ENCODE measurements at regions not wholly inside any gene's neighbourhood (a gene's known extent, or its start where the extent isn't known, plus 50 kb on each side); places are given as distances from the start of the nearest gene placed in this dataset.

DNA sequence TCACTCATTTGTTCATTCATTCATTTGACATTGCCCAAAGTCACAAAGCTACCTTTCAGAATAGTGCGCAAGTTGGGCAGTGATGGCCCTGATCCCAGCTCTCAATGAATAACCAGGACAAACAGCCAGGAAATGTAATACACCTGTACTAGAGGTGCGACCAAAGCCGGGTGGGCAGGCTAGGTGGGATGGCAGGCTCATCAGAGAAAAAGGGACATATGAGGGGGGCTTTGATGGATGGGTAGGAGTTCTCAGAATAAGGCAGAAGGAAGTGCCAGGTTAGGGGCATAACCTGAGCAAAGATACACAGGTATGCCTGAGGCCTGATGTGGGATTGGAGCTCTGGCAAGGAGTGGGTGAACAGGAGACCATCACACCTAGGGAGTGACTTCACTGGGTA, 53.4 kb upstream of the SMAD6 start:
- no peak overlapping the region for H3K4ac ChIP-seq (replicated peaks; ENCODE audit: insufficient read length, low read depth, low read length)
- POLR2A ChIA-PET (ENCODE audit: partially characterized antibody), result interaction anchor here (1.0 to 1.5 kb wide), 3 partner anchors 14 to 57 kb away, joined by 3 to 7 read pairs (median 5); no protein-coding TSS in a partner anchor
- no peaks in the 10 kb centered on the region for H3K23me2 ChIP-seq (ENCODE audit: low read depth, low read length)
- no peak overlapping the region for H4K8ac ChIP-seq (ENCODE audit: extremely low read depth, insufficient read depth, low read length)
- no peak overlapping the region for H2BK120ac ChIP-seq (replicated peaks; ENCODE audit: low read depth, low read length)
- CTCF ChIA-PET (ENCODE audit: partially characterized antibody), result interaction anchor here (0.6 to 5.8 kb wide), 9 partner anchors 10 to 502 kb away, joined by 3 to 45 read pairs (median 3); partner anchors contain the start of gene SMAD6
- no peak overlapping the region for H3K4me2 ChIP-seq (ENCODE audit: insufficient read depth in 1 of 2, low read depth in 2 of 2, low read length in 2 of 2)
- no peak overlapping the region for H2BK15ac ChIP-seq (ENCODE audit: low read length)
- no peaks in the 10 kb centered on the region for H3K9me3 ChIP-seq (ENCODE audit: insufficient read depth in 2 of 2, low read depth in 1 of 2, low read length in 1 of 2)
- H2BK12ac ChIP-seq (ENCODE audit: low read depth, low read length), result no peak overlapping the region
- H2AK5ac ChIP-seq (ENCODE audit: low read depth, low read length), result no peak overlapping the region
- no peak overlapping the region for H2BK5ac ChIP-seq (ENCODE audit: low read depth, low read length)
- H3K27me3 ChIP-seq (replicated peaks in 1 of 4; ENCODE audit: control insufficient read depth in 3 of 4, extremely low read depth in 1 of 4, insufficient read depth in 3 of 4, low read length in 3 of 4), result no peaks in the 10 kb centered on the region
- FAIRE-seq, result no peak
- H3K36me3 ChIP-seq (ENCODE audit: control insufficient read depth in 2 of 4, insufficient read depth in 4 of 4, low read length in 3 of 4), result no peaks in the 10 kb centered on the region
- no peak overlapping the region for H3K27ac ChIP-seq (ENCODE audit: low read depth, low read length)
- no peak overlapping the region for H3K18ac ChIP-seq (ENCODE audit: extremely low read depth, low read length)
- H3K9ac ChIP-seq (replicated peaks in 1 of 4; ENCODE audit: extremely low read depth in 1 of 4, low read depth in 3 of 4, low read length in 3 of 4), result no peak overlapping the region
- H3K56ac ChIP-seq (replicated peaks; ENCODE audit: insufficient read length, low read depth, low read length), result no peak overlapping the region
- no peak overlapping the region for H2BK20ac ChIP-seq (ENCODE audit: low read length)
- WGBS, 2 experiments (ENCODE audit: extremely low coverage in 1 of 2, insufficient coverage in 1 of 2, insufficient read length in 1 of 2, insufficient replicate concordance in 2 of 2, low coverage in 1 of 2, low lambda C conversion rate in 2 of 2, missing lambda C conversion rate in 1 of 2), result 91% methylated on average over 3 of the region's 3 CpGs; no CpG with 5 or more reads in 1 of the 2 experiments
- no peak overlapping the region for H4K91ac ChIP-seq (replicated peaks; ENCODE audit: insufficient read length, low read length)
- peaks cover 0 to 6% (median 2%) of the 10 kb centered on the region in 4 experiments; a peak in 3 of 7 replicates for H3K4me1 ChIP-seq (replicated peaks in 1 of 4; ENCODE audit: control insufficient read depth in 3 of 4, insufficient read depth in 4 of 4, low read length in 3 of 4)
- H3K4me3 ChIP-seq (ENCODE audit: extremely low read depth in 1 of 4, insufficient read depth in 2 of 4, low read depth in 3 of 4, low read length in 4 of 4), result no peak overlapping the region
- no peaks in the 10 kb centered on the region for H3K79me1 ChIP-seq (ENCODE audit: low read depth, low read length)
- H4K5ac ChIP-seq (ENCODE audit: insufficient read length, low read depth, low read length), result no peak overlapping the region
- H2AFZ ChIP-seq (ENCODE audit: low read length), result no peak overlapping the region
- H3K79me2 ChIP-seq (ENCODE audit: control insufficient read depth in 1 of 2, insufficient read depth in 2 of 2, low read length in 2 of 2), result no peaks in the 10 kb centered on the region
- no peak overlapping the region for H3K14ac ChIP-seq (ENCODE audit: insufficient read length)
- no peak overlapping the region for H3K23ac ChIP-seq (ENCODE audit: insufficient read length)
- no peak for DNase-seq (ENCODE audit: low read depth in 1 of 2, low spot score in 2 of 2)
- H4K20me1 ChIP-seq (replicated peaks in 1 of 2; ENCODE audit: control insufficient read depth in 1 of 2, insufficient read depth in 2 of 2, low read length in 2 of 2), result no peaks in the 10 kb centered on the region
- TF ChIP-seq YY1 (IDR thresholded peaks at IDR 0.05; ENCODE audit: low read depth, low read length) (no peak), SIN3A (conservative IDR thresholded peaks at IDR 0.05 in 1 of 2, IDR thresholded peaks at IDR 0.05 in 1 of 2; ENCODE audit: low read depth in 1 of 2, low read length in 2 of 2) (no peak), SP2 (IDR thresholded peaks at IDR 0.05; ENCODE audit: low read length) (no peak), JUND (IDR thresholded peaks at IDR 0.05; ENCODE audit: low read length) (no peak), SP1 (IDR thresholded peaks at IDR 0.05; ENCODE audit: low read depth, low read length) (no peak), RAD21 (IDR thresholded peaks at IDR 0.05 in 1 of 2, conservative IDR thresholded peaks at IDR 0.05 in 1 of 2; ENCODE audit: low read depth in 2 of 2, low read length in 2 of 2) (no peak), TEAD4 (IDR thresholded peaks at IDR 0.05; ENCODE audit: low read depth, low read length) (no peak), CHD1 (IDR thresholded peaks at IDR 0.05; ENCODE audit: low read depth, low read length) (no peak), SUZ12 (IDR thresholded peaks at IDR 0.05; ENCODE audit: low read length) (no peak), NANOG (IDR thresholded peaks at IDR 0.05; ENCODE audit: insufficient read depth, low read depth, low read length, poor library complexity, severe bottlenecking) (no peak), KDM1A (IDR thresholded peaks at IDR 0.05; ENCODE audit: borderline replicate concordance, low read length) (no peak)
- TF ChIP-seq, protein P1, sequence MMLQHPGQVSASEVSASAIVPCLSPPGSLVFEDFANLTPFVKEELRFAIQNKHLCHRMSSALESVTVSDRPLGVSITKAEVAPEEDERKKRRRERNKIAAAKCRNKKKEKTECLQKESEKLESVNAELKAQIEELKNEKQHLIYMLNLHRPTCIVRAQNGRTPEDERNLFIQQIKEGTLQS (IDR thresholded peaks at IDR 0.05; ENCODE audit: insufficient read depth, low read depth, low read length), result no peak
- TF ChIP-seq, protein P2, sequence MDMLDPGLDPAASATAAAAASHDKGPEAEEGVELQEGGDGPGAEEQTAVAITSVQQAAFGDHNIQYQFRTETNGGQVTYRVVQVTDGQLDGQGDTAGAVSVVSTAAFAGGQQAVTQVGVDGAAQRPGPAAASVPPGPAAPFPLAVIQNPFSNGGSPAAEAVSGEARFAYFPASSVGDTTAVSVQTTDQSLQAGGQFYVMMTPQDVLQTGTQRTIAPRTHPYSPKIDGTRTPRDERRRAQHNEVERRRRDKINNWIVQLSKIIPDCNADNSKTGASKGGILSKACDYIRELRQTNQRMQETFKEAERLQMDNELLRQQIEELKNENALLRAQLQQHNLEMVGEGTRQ (IDR thresholded peaks at IDR 0.05; ENCODE audit: low read length), result no peak
